ENCODE measurements at regions not wholly inside any gene's neighbourhood (a gene's known extent, or its start where the extent isn't known, plus 50 kb on each side); places are given as distances from the start of the nearest gene placed in this dataset.
"Not testable (repeated sequence)": the region's sequence is repeated elsewhere in the genome, so short reads cannot be mapped to it uniquely, and the experiment has no call there.

- DNase-seq (ENCODE audit: low read depth), result no peak
These were observed 315.1 kb downstream of the THBS2 start for GRCh38 chr6:168938546-168938945.

GRCh38 chr6:168937054-168937453, 316.6 kb downstream of the THBS2 start:
- DNase-seq (ENCODE audit: low read depth), result no peak

GRCh38 chr6:168935628-168936010, 318.0 kb downstream of the THBS2 start:
- DNase-seq (ENCODE audit: low read depth), result no peak

- no peak for DNase-seq (ENCODE audit: low read depth)
These were observed 318.7 kb downstream of the THBS2 start for GRCh38 chr6:168934660-168935627.

DNA sequence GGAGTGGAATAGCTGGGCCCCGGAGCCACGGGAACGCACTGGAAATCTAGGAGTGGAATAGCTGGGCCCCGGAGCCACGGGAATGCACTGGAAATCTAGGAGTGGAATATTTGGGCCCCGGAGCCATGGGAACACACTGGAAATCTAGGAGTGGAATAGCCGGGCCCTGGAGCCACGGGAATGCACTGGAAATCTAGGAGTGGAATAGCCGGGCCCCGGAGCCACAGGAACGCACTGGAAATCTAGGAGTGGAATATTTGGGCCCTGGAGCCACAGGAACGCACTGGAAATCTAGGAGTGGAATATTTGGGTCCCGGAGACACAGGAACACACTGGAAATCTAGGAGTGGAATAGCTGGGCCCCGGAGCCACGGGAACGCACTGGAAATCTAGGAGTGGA, 321.5 kb downstream of the THBS2 start:
- DNase-seq (ENCODE audit: low read depth), result not testable (repeated sequence)

DNA sequence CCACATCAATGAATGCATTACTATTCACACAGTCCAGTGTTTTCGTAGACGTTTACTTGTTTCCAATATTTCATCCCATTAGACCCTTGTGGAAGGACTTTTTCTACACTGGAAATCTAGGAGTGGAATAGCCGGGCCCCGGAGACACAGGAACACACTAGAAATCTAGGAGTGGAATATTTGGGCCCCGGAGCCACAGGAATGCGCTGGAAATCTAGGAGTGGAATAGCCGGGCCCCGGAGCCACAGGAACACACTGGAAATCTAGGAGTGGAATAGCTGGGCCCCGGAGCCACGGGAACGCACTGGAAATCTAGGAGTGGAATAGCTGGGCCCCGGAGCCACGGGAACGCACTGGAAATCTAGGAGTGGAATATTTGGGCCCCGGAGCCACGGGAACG, 322.6 kb downstream of the THBS2 start:
- DNase-seq (ENCODE audit: low read depth), result not testable (repeated sequence)

GRCh38 chr6:168929871-168930450, 323.7 kb downstream of the THBS2 start:
- DNase-seq (ENCODE audit: low read depth), result no peak

GRCh38 chr6:168928012-168928411, 325.6 kb downstream of the THBS2 start:
- no peak for DNase-seq (ENCODE audit: low read depth)

DNA sequence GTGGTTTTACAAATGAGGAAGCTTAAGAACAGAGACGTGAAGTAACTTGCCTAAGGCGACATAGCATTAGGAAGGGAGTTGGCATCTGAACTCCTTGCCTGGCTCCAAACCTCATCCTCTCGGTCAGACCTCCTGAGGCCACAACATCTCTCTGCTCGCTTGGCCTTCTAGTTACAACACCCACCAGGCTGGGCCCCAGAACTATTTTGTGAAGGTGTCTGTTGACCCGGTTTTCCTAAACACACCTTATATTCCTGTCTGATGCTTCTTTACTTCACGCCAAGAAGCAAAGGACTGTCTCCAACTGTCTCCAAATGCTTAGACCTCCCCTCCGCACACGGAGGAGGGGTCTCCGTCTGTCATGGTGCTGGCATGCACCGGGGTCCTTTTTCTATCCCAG, 326.6 kb downstream of the THBS2 start:
- DNase-seq (ENCODE audit: low read depth), result no peak

DNA sequence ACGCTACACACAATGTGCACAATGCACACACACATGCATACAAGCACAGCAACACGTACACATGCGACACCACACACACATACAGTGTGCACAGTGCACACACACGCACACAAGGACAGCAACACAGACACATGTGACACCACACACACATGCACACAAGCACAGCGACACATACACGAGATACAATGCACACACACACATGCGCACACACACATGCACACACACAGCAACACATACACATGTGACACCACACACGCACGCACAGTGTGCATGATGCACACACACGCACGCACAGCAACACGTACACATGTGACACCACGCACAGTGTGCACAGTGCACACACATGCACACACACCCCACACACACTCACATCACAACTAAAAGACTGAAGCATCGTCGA, 327.3 kb downstream of the THBS2 start:
- DNase-seq (ENCODE audit: low read depth), result no peak

DNA sequence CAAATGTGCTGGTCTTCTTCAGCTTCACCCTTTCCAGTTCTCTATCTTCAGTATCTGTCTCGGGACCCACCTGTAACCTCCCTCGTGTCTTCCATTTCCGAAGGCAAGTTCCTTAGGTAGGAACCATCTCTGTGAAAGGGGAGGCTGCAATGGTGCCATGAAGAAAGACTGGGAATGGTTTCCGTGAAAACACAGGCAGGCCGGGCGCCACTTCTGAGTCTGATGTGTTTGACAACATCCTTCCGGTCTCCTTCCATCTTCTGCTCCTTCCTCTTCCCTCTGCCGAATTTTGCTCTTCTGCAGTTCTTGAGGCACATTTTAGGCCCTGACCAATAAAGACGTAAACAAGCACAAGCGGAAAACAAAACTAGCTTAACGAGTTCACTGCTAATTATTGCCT, 328.0 kb downstream of the THBS2 start:
- no peak for DNase-seq (ENCODE audit: low read depth)

- no peak for DNase-seq (ENCODE audit: low read depth)
These were observed 330.5 kb downstream of the THBS2 start for GRCh38 chr6:168923171-168923570.

DNA sequence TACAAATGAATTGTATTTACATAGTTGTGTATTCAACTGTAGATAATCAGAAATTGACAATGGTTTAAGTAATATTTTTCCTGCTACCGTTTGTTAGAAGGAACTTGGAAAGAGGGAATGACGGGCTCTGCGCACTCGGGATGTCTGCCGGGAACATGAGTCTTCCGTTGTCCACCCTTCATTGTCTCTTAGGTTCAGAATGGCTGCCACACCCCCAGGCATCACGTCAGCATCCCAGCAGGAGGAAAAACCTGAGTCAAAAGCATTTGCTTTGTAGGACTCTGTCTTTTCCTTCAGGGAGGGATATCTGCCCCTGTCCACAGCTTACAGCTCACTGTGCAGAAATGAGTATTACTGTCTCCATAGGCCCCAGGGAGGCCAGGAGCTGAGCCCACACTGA, 331.2 kb downstream of the THBS2 start:
- DNase-seq (ENCODE audit: low read depth), result no peak

- no peak for DNase-seq (ENCODE audit: low read depth)
These were observed 333.4 kb downstream of the THBS2 start for GRCh38 chr6:168920289-168920688.

DNA sequence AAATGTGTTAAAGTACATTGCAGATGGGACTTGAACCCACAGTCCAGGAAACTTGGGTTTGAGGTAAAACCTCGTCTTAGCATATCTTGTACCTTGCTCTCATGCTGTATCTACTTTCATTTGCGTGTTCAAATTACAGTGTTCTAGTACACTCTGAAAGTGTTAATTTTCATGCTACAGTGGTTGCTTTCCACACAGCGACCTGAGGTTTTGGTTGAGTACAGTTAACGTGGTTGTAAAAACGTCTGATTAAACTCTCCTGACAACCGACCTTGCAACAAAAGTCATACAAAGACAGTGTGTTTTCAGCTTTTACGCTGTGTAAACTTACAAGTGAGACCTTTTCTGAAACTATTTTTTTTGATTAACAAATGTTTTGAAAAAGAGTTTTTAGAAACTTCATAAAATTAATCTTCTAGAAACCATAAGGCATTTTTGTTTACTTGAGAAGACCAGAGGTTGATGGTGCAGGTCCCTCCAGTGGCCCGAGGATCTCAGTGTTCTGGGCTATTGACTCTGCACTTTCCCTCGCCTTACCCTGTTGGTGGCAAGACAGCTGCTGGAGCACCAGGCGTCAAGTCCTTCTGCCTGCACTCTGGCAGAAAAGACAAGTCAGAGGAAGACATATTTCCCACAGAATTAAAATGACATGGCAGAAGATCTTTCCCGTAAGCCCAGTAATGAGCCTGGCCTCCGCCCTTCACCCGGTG, 334.0 kb downstream of the THBS2 start:
- no peak for DNase-seq (ENCODE audit: low read depth)

DNA sequence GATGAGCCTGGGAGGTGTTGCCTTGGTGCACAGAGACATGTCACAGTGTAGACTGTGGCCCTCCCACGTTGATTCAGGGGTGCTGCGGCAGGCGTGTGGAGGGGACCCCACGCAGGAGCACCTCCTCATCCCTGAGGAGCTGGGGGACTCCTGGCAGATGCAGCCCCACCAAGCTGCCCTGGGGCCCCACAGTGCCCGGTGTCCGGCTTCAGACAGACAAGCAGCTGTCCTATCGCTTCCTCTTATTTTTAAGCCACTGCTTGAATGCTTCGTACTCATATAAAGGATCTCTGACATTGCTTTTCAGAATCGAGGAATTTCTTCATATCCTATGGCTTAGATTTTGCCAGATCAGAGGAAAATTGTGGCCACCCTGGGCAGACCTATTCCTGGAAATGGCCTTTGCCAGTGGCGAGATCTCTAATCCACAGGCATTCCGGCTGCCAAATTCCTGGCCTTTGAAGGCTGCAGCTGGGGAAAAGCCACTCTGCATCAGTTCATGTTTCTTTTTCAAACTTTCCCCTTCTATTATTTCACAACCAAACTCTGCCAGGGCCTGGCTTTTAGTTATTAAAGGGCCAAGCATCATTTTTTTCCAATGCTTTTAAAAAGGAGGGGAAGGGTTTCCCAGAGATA, 337.0 kb downstream of the THBS2 start:
- no peak for DNase-seq (ENCODE audit: low read depth)

- DNase-seq (ENCODE audit: low read depth), result no peak
These were observed 337.8 kb downstream of the THBS2 start for GRCh38 chr6:168915855-168916254.

GRCh38 chr6:168915242-168915641, 338.4 kb downstream of the THBS2 start:
- DNase-seq (ENCODE audit: low read depth), result no peak

DNA sequence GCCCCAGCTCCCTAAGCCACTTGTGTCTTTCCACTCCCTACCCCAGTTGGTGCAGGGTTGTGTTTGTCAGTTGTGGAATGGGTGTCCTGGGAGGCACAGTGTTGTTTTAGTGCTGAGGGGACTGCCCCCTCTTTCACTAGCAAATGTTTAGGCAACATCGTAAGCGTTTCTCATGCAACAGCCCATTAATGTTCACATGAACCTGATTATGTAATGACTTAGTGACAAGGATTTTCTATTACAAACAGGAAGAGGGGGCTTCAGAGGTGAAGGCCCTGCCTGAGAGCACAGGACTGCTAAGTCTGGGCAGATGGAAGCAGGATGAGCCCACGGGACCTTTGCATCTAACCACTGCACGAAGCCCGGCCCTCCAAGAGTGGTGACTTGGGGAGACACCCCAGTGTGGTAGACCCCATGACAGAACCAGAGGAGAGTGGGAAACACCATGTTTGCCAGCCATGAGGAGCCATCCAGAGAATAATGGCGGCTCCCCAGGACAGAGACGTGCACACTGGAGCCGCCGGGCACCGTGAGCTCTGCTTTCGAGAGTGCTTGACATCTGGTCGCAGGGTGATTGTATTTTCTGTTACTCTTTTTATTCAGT, 339.7 kb downstream of the THBS2 start:
- DNase-seq (ENCODE audit: low read depth), result no peak

GRCh38 chr6:168913231-168913865, 340.3 kb downstream of the THBS2 start:
- DNase-seq (ENCODE audit: low read depth), result not testable (repeated sequence)

- no peak for DNase-seq (ENCODE audit: low read depth)
These were observed 344.4 kb downstream of the THBS2 start for GRCh38 chr6:168909288-168909687.

Measured in GM04503 (cell line).